H1 (cell line): ENCODE measurements at regions not wholly inside any gene's neighbourhood (a gene's known extent, or its start where the extent isn't known, plus 50 kb on each side); places are given as distances from the start of the nearest gene placed in this dataset.

Experiments
- CTCF ChIA-PET: fragments of 300-600 bp; sonication (Branson Sonifier 250); formaldehyde crosslinking; loops from one replicate; lab custom pipeline; 2021; ENCODE audit not compliant: partially characterized antibody; lab: Charles Lee
- POLR2A ChIA-PET: fragments of 300-600 bp; sonication (Branson Sonifier 250); formaldehyde crosslinking; loops from one replicate; lab custom pipeline; 2021; ENCODE audit warnings: inconsistent platforms; ENCODE audit not compliant: partially characterized antibody; lab: Charles Lee
- DNase-seq, 2 experiments: peaks; one replicate each; pipeline versions ENCODE4 v3.0.0 to v3.0.0-alpha.2; 2010 to 2022; ENCODE audit warnings: low spot score in 2 of 2, low read depth in 1 of 2, mixed read lengths in 1 of 2
- FAIRE-seq: peaks from 2 replicates; lab custom pipeline; 2011; peaks lifted over from hg19 to GRCh38; lab: Jason Lieb, UNC
- H2AFZ ChIP-seq: 2 replicates; pipeline ENCODE4 v1.8.1; 2012; ENCODE audit warnings: low read length, inconsistent platforms
- H2AK5ac ChIP-seq: 2 replicates; pipeline ENCODE4 v1.6.1; 2013; ENCODE audit warnings: low read depth, low read length
- H2BK120ac ChIP-seq: replicated peaks from 2 replicates; pipeline ENCODE3; 2013; ENCODE audit warnings: low read depth, low read length, inconsistent platforms
- H2BK12ac ChIP-seq: 2 replicates; pipeline ENCODE4 v1.6.1; 2013; ENCODE audit warnings: low read depth, low read length
- H2BK15ac ChIP-seq: 2 replicates; pipeline ENCODE4 v1.6.1; 2013; ENCODE audit warnings: low read length
- H2BK20ac ChIP-seq: 2 replicates; pipeline ENCODE4 v1.6.1; 2013; ENCODE audit warnings: low read length
- H2BK5ac ChIP-seq: 2 replicates; pipeline ENCODE4 v1.6.1; 2013; ENCODE audit warnings: low read depth, low read length
- H3K14ac ChIP-seq: 2 replicates; pipeline ENCODE4 v1.6.1; 2013; ENCODE audit warnings: inconsistent platforms; ENCODE audit not compliant: insufficient read length
- H3K18ac ChIP-seq: 2 replicates; pipeline ENCODE4 v1.6.1; 2013; ENCODE audit warnings: low read length; ENCODE audit errors: extremely low read depth
- H3K23ac ChIP-seq: 2 replicates; pipeline ENCODE4 v1.6.1; 2013; ENCODE audit warnings: inconsistent platforms; ENCODE audit not compliant: insufficient read length
- H3K23me2 ChIP-seq: 2 replicates; pipeline ENCODE4 v1.6.1; 2013; ENCODE audit warnings: low read depth, low read length
- H3K27ac ChIP-seq: 2 replicates; pipeline ENCODE4 v1.6.1; 2011; ENCODE audit warnings: low read depth, low read length, inconsistent platforms
- H3K27me3 ChIP-seq, 4 experiments: replicated peaks in 1 of 4; 1 replicate in 1 of 4; 2 replicates in 3 of 4; pipeline versions ENCODE4 v1.6.1 to v1.8.1; 2011 to 2013; ENCODE audit warnings: low read length in 3 of 4, mild to moderate bottlenecking in 3 of 4, inconsistent platforms in 2 of 4, mixed read lengths in 2 of 4, moderate library complexity in 1 of 4; ENCODE audit not compliant: control insufficient read depth in 3 of 4, insufficient read depth in 3 of 4; ENCODE audit errors: extremely low read depth in 1 of 4
- H3K36me3 ChIP-seq, 4 experiments: 2 replicates each; pipeline versions ENCODE4 v1.6.1 to v1.8.1; 2011 to 2013; ENCODE audit warnings: mild to moderate bottlenecking in 4 of 4, low read length in 3 of 4, moderate library complexity in 2 of 4, control low read depth in 1 of 4, inconsistent platforms in 1 of 4; ENCODE audit not compliant: insufficient read depth in 4 of 4, control insufficient read depth in 2 of 4
- H3K4ac ChIP-seq: replicated peaks from 2 replicates; pipeline ENCODE3; 2013; ENCODE audit warnings: low read length, low read depth, mixed read lengths, inconsistent platforms; ENCODE audit not compliant: insufficient read length
- H3K4me1 ChIP-seq, 4 experiments: replicated peaks in 1 of 4; 1 replicate in 1 of 4; 2 replicates in 3 of 4; pipeline versions ENCODE4 v1.6.1 to v1.8.1; 2011 to 2013; ENCODE audit warnings: low read length in 3 of 4, inconsistent platforms in 2 of 4, mixed read lengths in 1 of 4; ENCODE audit not compliant: insufficient read depth in 4 of 4, control insufficient read depth in 3 of 4
- H3K4me2 ChIP-seq, 2 experiments: 2 replicates each; pipeline versions ENCODE4 v1.6.1 to v1.8.1; 2011 to 2013; ENCODE audit warnings: low read depth in 2 of 2, low read length in 2 of 2, control low read depth in 1 of 2, inconsistent platforms in 1 of 2, mild to moderate bottlenecking in 1 of 2; ENCODE audit not compliant: insufficient read depth in 1 of 2
- H3K4me3 ChIP-seq, 4 experiments: fragments of 200-600, 300-600 bp in 1 of 4; sonication (generic), shearing (Covaris generic), sonication (Bioruptor Twin) in 1 of 4; 2 replicates each; pipeline versions ENCODE4 v1.5.1 to v1.8.1; 2011 to 2016; ENCODE audit warnings: low read length in 4 of 4, low read depth in 3 of 4, control low read depth in 2 of 4, inconsistent platforms in 2 of 4, mild to moderate bottlenecking in 2 of 4, mixed read lengths in 1 of 4, moderate library complexity in 1 of 4; ENCODE audit not compliant: insufficient read depth in 2 of 4; ENCODE audit errors: extremely low read depth in 1 of 4
- H3K56ac ChIP-seq: replicated peaks from 2 replicates; pipeline ENCODE3; 2013; ENCODE audit warnings: low read depth, mild to moderate bottlenecking, mixed read lengths, low read length, inconsistent platforms; ENCODE audit not compliant: insufficient read length
- H3K79me1 ChIP-seq: 2 replicates; pipeline ENCODE4 v1.6.1; 2013; ENCODE audit warnings: low read depth, low read length, control low read depth
- H3K79me2 ChIP-seq, 2 experiments: 2 replicates each; pipeline versions ENCODE4 v1.6.1 to v1.8.1; 2012 to 2013; ENCODE audit warnings: low read length in 2 of 2, mild to moderate bottlenecking in 2 of 2, inconsistent platforms in 1 of 2; ENCODE audit not compliant: insufficient read depth in 2 of 2, control insufficient read depth in 1 of 2
- H3K9ac ChIP-seq, 4 experiments: replicated peaks in 1 of 4; 1 replicate in 1 of 4; 2 replicates in 3 of 4; pipeline versions ENCODE4 v1.6.1 to v1.8.1; 2011 to 2013; ENCODE audit warnings: low read depth in 3 of 4, low read length in 3 of 4, control low read depth in 2 of 4, mild to moderate bottlenecking in 2 of 4, moderate library complexity in 2 of 4, inconsistent platforms in 1 of 4; ENCODE audit errors: extremely low read depth in 1 of 4
- H3K9me3 ChIP-seq, 2 experiments: 2 replicates each; pipeline versions ENCODE4 v1.6.1 to v1.8.1; 2012 to 2013; ENCODE audit warnings: mild to moderate bottlenecking in 2 of 2, moderate library complexity in 2 of 2, control low read depth in 1 of 2, inconsistent platforms in 1 of 2, low read depth in 1 of 2, low read length in 1 of 2, mixed read lengths in 1 of 2; ENCODE audit not compliant: insufficient read depth in 2 of 2
- H4K20me1 ChIP-seq, 2 experiments: replicated peaks in 1 of 2; 2 replicates each; pipeline versions ENCODE3 to v1.8.1; 2011 to 2013; ENCODE audit warnings: inconsistent platforms in 2 of 2, low read length in 2 of 2, mild to moderate bottlenecking in 1 of 2; ENCODE audit not compliant: insufficient read depth in 2 of 2, control insufficient read depth in 1 of 2
- H4K5ac ChIP-seq: 2 replicates; pipeline ENCODE4 v1.6.1; 2013; ENCODE audit warnings: low read length, low read depth, mixed read lengths, inconsistent platforms; ENCODE audit not compliant: insufficient read length
- H4K8ac ChIP-seq: 2 replicates; pipeline ENCODE4 v1.8.0; 2013; ENCODE audit warnings: mild to moderate bottlenecking, moderate library complexity, low read length, inconsistent platforms; ENCODE audit not compliant: insufficient read depth; ENCODE audit errors: extremely low read depth
- H4K91ac ChIP-seq: replicated peaks from 2 replicates; pipeline ENCODE3; 2013; ENCODE audit warnings: low read length, mixed read lengths, inconsistent platforms; ENCODE audit not compliant: insufficient read length
- HDAC2 ChIP-seq, 2 experiments: fragments of 300-600 bp in 1 of 2; sonication (generic) in 1 of 2; IDR thresholded peaks; 2 replicates each; pipeline ENCODE4 v1.6.1; 2011 to 2012; ENCODE audit warnings: low read depth in 2 of 2, low read length in 2 of 2, mild to moderate bottlenecking in 2 of 2, moderate library complexity in 2 of 2, borderline replicate concordance in 1 of 2, inconsistent platforms in 1 of 2
- RFX5 ChIP-seq: IDR thresholded peaks from 2 replicates; pipeline ENCODE4 v1.6.1; 2011; ENCODE audit warnings: low read depth, low read length, improper control_type of control experiment, borderline replicate concordance
- ZNF274 ChIP-seq: IDR thresholded peaks from 2 replicates; pipeline ENCODE4 v1.7.0; 2012; ENCODE audit warnings: low read length, borderline replicate concordance; ENCODE audit errors: extremely low read depth
- WGBS, 2 experiments: shearing (Covaris generic) in 1 of 2; methylation state at CpG; one replicate each; pipeline versions ENCODE4 v1.1.6 to v1.1.7; 2013 to 2015; ENCODE audit warnings: low lambda C conversion rate in 2 of 2, mixed read lengths in 2 of 2, inconsistent platforms in 1 of 2, low coverage in 1 of 2, missing lambda C conversion rate in 1 of 2; ENCODE audit not compliant: insufficient replicate concordance in 2 of 2, insufficient coverage in 1 of 2, insufficient read length in 1 of 2; ENCODE audit errors: extremely low coverage in 1 of 2, missing lambda C conversion rate in 1 of 2; 5-methylcytosine and 5-hydroxymethylcytosine counted together

DNA sequence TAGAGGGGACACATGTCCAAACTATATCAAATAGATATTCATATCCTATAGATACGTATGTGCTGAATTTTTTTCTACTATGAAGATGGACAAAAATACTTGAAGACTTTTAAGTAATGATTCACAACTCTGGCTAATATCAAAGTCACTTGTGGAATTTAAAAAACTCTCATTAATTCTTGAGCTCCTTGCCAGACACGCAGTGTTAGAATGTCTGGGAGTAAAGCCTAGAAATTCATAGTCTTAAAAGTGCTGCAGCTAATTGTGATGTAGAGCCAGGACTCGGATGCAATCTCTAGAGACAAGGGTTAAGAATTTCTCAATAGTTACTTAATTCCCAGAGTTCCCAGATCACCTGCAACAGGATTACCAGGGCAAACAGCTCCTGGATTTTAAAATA lies 107.4 kb downstream of the ARL6IP6 start:
- FAIRE-seq = no peak
- Histone ChIP-seq H4K20me1 (no peaks in the 10 kb centered on the region), H2BK15ac (no peak overlapping the region), H3K18ac (no peak overlapping the region), H3K27ac (no peak overlapping the region), H3K4me1 (peaks cover 0 to 3% (median under 1%) of the 10 kb centered on the region in 4 experiments; a peak in 2 of 7 replicates), H3K23ac (no peak overlapping the region), H3K27me3 (no peaks in the 10 kb centered on the region), H3K4me2 (no peak overlapping the region), H3K14ac (no peak overlapping the region), H3K4me3 (no peak overlapping the region), H2BK120ac (no peak overlapping the region), H2AFZ (no peak overlapping the region), H4K8ac (no peak overlapping the region), H3K36me3 (no peaks in the 10 kb centered on the region), H3K79me2 (no peaks in the 10 kb centered on the region), H2BK5ac (no peak overlapping the region), H3K79me1 (no peaks in the 10 kb centered on the region), H2BK20ac (no peak overlapping the region), H2AK5ac (no peak overlapping the region), H3K23me2 (no peaks in the 10 kb centered on the region), H4K5ac (no peak overlapping the region), H3K9ac (no peak overlapping the region), H3K56ac (no peak overlapping the region), H4K91ac (no peak overlapping the region), H3K4ac (no peak overlapping the region), H3K9me3 (no peaks in the 10 kb centered on the region), H2BK12ac (no peak overlapping the region)
- ChIA-PET POLR2A (no interaction called here), CTCF (interaction anchor here (1.5 to 6.3 kb wide), 2 partner anchors 36 to 51 kb away, joined by 3 to 21 read pairs; no protein-coding TSS in a partner anchor)
- TF ChIP-seq RFX5 (no peak), HDAC2 (IDR thresholded peaks at IDR 0.05; ENCODE audit: borderline replicate concordance in 1 of 2, low read depth in 2 of 2, low read length in 2 of 2) (no peak), ZNF274 (no peak)
- WGBS, 2 experiments = 85% methylated on average over 3 of the region's 3 CpGs; no CpG with 5 or more reads in 1 of the 2 experiments
- DNase-seq = no peak
